ENCODE measurements at regions not wholly inside any gene's neighbourhood (a gene's known extent, or its start where the extent isn't known, plus 50 kb on each side); places are given as distances from the start of the nearest gene placed in this dataset.

DNA sequence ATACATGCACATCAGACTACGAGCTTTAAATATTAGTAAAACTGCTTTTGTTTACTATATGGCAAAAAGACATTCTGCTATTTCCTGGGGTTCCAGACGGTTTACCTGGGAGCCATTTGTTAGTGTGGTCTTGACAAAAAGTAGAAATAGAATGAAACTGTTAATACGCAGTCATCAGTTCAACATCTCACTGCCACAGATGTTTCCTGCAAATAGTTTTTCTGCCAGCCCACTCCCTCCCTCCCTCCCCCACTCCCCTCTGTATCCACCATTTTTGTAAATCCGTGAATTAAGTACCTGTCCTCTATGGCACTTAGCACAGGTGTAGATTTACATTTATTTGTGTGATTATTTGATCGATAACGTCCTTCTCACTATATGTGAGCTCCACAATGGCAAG lies 74.6 kb upstream of the TPK1 start:
- DNase-seq = no peak

GRCh38 chr7:144908943-144909556 lies 73.2 kb upstream of the TPK1 start:
- DNase-seq = no peak

DNA sequence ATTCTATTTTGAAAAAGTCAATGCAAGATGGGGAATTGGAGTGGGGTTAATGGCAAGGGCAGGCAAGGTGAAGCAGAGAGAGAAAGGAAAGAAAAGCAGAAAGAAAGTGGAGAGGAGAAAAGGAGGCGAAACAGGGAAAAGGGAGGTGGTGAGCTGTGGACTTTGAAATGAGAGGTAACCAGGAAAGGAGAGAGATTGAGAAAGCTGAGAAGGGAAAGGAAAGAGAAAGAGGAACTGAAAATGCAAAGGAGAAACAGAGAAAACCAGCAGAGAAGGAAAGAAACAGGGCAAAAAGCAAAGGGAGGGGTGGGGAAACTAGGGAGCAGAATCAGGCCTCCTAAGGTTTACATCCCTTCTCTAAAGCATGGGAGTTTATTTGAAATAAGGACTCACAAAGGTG lies 72.5 kb upstream of the TPK1 start:
- DNase-seq = no peak

- DNase-seq = no peak
Measured at GRCh38 chr7:144907577-144907976, 71.7 kb upstream of the TPK1 start.

DNA sequence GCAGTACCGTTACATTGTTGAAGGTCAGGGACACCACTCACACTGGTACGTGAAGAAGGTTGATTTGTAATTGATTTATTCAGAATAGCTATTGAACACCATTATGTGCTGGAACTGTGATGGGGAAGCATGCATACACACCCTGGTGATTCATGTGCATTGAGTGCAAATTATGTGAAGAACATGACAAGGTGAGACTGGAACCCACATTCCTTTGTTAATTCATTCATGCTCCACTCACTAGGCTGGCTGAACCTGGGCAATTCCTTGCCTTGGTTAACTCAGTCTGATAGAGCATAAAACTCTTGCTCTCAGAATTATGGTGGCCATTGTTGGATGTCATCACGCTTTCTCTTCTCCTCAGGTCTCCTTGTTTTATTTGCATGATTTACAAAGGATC lies 67.3 kb upstream of the TPK1 start:
- DNase-seq = no peak

DNA sequence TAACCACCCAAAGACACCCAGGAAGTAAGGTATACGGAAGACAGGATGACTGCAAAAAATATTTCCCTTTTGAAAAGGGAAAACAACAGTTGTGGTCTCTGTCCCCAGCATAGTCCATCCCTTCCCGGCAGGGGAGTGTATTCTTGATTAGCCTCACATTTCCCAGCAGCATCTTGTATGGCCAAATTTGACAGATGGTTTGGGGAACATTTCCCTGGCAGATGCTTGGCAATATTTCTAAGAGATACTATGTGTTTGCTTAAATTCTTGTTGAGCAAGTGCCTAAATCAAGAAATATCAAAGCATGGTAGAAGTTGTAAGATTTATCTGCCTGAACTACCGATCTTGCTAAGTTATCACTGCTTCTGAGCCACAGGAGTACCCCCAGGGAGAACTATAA lies 56.9 kb upstream of the TPK1 start:
- no peak for DNase-seq

Measured in activated CD4-positive, CD25-positive, alpha-beta regulatory T cell (primary cell).